COLO829 (cell line): ENCODE measurements at regions not wholly inside any gene's neighbourhood (a gene's known extent, or its start where the extent isn't known, plus 50 kb on each side); places are given as distances from the start of the nearest gene placed in this dataset.

ENCODE experiments used
- DNase-seq: peaks from one replicate; pipeline ENCODE4 v3.0.0; 2012; ENCODE audit warnings: low spot score

- no peak for DNase-seq
Observed at GRCh38 chr12:85681333-85681732, 154.9 kb downstream of the RASSF9 start.

GRCh38 chr12:85683051-85683450, 153.2 kb downstream of the RASSF9 start:
- DNase-seq = no peak

GRCh38 chr12:85688837-85689236, 147.4 kb downstream of the RASSF9 start:
- DNase-seq = no peak

GRCh38 chr12:85690146-85690545, 146.1 kb downstream of the RASSF9 start:
- DNase-seq = no peak

GRCh38 chr12:85693093-85693665, 143.0 kb downstream of the RASSF9 start:
- DNase-seq = no peak

- no peak for DNase-seq
Observed at GRCh38 chr12:85695097-85695715, 141.0 kb downstream of the RASSF9 start.

GRCh38 chr12:85697003-85697402, 139.2 kb downstream of the RASSF9 start:
- DNase-seq = no peak

- DNase-seq = no peak
Observed at GRCh38 chr12:85698937-85699336, 137.3 kb downstream of the RASSF9 start.

- DNase-seq = no peak
Observed at GRCh38 chr12:85708775-85709174, 127.4 kb downstream of the RASSF9 start.

GRCh38 chr12:85711735-85712390, 124.3 kb downstream of the RASSF9 start:
- no peak for DNase-seq

- no peak for DNase-seq
Observed at GRCh38 chr12:85713373-85713772, 122.8 kb downstream of the RASSF9 start.

- no peak for DNase-seq
Observed at GRCh38 chr12:85714425-85714824, 121.8 kb downstream of the RASSF9 start.

- DNase-seq = no peak
Observed at GRCh38 chr12:85720308-85721033, 115.7 kb downstream of the RASSF9 start.

- no peak for DNase-seq
Observed at GRCh38 chr12:85725991-85726390, 110.2 kb downstream of the RASSF9 start.

- DNase-seq = peak; percentile 30
Observed at GRCh38 chr12:85733221-85733840, 102.9 kb downstream of the RASSF9 start.

- peak; percentile 26 for DNase-seq
Observed at GRCh38 chr12:85733984-85734383, 102.2 kb downstream of the RASSF9 start.

GRCh38 chr12:85740186-85740585, 96.0 kb downstream of the RASSF9 start:
- no peak for DNase-seq

- DNase-seq = no peak
Observed at GRCh38 chr12:85741046-85741445, 95.2 kb downstream of the RASSF9 start.

GRCh38 chr12:85747941-85748495, 88.2 kb downstream of the RASSF9 start:
- DNase-seq = no peak
